Mesodermal cell (in vitro differentiated cells): ENCODE measurements at regions not wholly inside any gene's neighbourhood (a gene's known extent, or its start where the extent isn't known, plus 50 kb on each side); places are given as distances from the start of the nearest gene placed in this dataset.

ENCODE experiments used
- H3K27ac ChIP-seq: 2 replicates; pipeline ENCODE4 v1.7.0; 2013; ENCODE audit warnings: mild to moderate bottlenecking, low read depth, low read length, moderate library complexity; ENCODE audit not compliant: severe bottlenecking
- H3K36me3 ChIP-seq: 2 replicates; pipeline ENCODE4 v1.7.1; 2013; ENCODE audit warnings: mild to moderate bottlenecking, low read length, moderate library complexity; ENCODE audit not compliant: control insufficient read depth, insufficient read depth
- H3K4me1 ChIP-seq: one replicate; pipeline ENCODE4 v1.7.1; 2013; ENCODE audit warnings: mild to moderate bottlenecking, low read length; ENCODE audit not compliant: insufficient read depth, control insufficient read depth, poor library complexity, severe bottlenecking
- H3K4me3 ChIP-seq: 2 replicates; pipeline ENCODE4 v1.7.0; 2013; ENCODE audit warnings: low read length, control low read depth, mild to moderate bottlenecking; ENCODE audit not compliant: insufficient read depth, poor library complexity, severe bottlenecking; ENCODE audit errors: extremely low read depth
- H3K9me3 ChIP-seq: 2 replicates; pipeline ENCODE4 v1.7.1; 2013; ENCODE audit warnings: mild to moderate bottlenecking, low read length, moderate library complexity; ENCODE audit not compliant: control insufficient read depth
- WGBS, 2 experiments: methylation state at CpG; one replicate each; pipeline ENCODE4 v1.1.5; 2013; ENCODE audit warnings: missing lambda C conversion rate in 2 of 2; ENCODE audit not compliant: insufficient coverage in 2 of 2; 5-methylcytosine and 5-hydroxymethylcytosine counted together

DNA sequence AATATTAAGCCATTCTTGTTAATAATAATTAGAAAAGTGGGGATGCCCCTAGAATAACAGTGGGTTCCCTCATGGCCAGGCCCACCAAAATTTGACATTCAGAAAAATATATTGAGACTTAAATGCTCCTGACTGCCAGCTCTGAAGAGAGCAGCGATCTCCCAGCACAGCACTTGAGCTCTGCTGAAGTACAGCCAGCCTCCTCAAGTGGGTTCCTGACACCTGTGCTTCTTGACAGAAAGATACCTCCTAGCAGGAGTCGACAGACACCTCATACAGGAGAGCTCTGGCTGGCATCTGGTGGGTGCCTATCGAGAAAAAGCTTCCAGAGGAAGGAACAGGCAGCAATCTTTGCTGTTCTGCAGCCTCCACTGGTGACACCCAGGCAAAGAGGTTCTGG, 261.5 kb downstream of the DTWD2 start:
- H3K4me3 ChIP-seq: no peak overlapping the region
- H3K36me3 ChIP-seq: no peaks in the 10 kb centered on the region
- no peaks in the 10 kb centered on the region for H3K4me1 ChIP-seq
- H3K9me3 ChIP-seq: no peaks in the 10 kb centered on the region
- no peak overlapping the region for H3K27ac ChIP-seq
- WGBS, 2 experiments: 80 to 92% methylated on average over 2 to 3 of the region's 3 CpGs

GRCh38 chr5:118723021-118723338, 265.4 kb downstream of the DTWD2 start:
- Histone ChIP-seq H3K4me3 (no peak overlapping the region), H3K9me3 (no peaks in the 10 kb centered on the region), H3K27ac (no peak overlapping the region), H3K36me3 (no peaks in the 10 kb centered on the region), H3K4me1 (no peaks in the 10 kb centered on the region)

DNA sequence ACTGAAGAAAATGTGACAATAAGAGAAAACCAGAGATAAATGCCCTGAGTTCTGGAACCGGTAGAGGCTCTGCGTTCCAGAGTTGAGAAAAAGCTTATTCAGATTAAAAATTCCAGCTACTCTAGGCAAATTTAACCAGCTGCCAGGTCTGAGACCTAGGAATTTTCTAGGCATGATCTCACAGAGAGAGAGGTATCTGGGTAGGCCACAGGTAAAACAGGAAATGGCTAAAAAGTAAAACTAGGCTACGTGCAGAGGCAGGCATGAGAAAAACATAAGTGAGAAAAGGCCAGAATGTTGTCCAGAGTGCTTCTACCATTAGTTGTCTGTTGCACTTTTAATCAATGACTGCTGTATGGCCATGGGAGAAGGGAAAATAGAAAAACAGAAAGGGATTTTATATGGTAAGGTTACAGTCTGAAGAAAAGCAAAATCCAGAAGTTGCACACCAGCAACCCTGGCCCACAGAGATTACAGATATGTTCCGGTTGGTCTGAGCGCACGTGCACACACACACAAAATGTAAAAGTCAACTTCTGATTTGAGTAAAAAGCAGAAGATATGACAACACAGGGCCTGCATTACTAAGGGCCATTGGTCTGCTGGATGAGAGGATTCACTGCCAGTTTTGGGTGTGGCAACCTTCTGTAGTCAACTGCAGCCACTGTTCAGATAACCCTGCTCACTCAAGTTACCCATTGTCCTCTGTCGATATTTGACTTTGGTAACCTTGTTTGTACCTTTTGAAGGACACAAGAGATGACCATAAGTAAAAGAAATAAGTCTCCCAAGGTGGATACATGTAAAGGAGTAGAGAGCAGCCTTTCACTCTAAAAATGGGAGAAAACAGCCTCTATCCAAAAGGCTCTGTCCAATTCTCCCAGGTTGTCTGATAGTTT, 266.0 kb downstream of the DTWD2 start:
- Histone ChIP-seq H3K4me1 (no peaks in the 10 kb centered on the region), H3K36me3 (no peaks in the 10 kb centered on the region), H3K27ac (no peak overlapping the region), H3K9me3 (no peaks in the 10 kb centered on the region), H3K4me3 (no peak overlapping the region)
- WGBS, 2 experiments: 76 to 83% methylated on average over 3 to 5 of the region's 7 CpGs

- Histone ChIP-seq H3K36me3 (no peaks in the 10 kb centered on the region), H3K4me1 (no peaks in the 10 kb centered on the region), H3K9me3 (no peaks in the 10 kb centered on the region), H3K27ac (no peak overlapping the region), H3K4me3 (no peak overlapping the region)
- 88 to 100% methylated on average over 1 of the region's 1 CpG for WGBS, 2 experiments
Measured at GRCh38 chr5:118711727-118712126, 276.6 kb downstream of the DTWD2 start.

GRCh38 chr5:118705959-118706667, 282.2 kb downstream of the DTWD2 start:
- WGBS, 2 experiments: 80 to 100% methylated on average over 1 to 2 of the region's 4 CpGs
- H3K36me3 ChIP-seq: no peaks in the 10 kb centered on the region
- no peaks in the 10 kb centered on the region for H3K4me1 ChIP-seq
- H3K4me3 ChIP-seq: no peak overlapping the region
- no peak overlapping the region for H3K27ac ChIP-seq
- H3K9me3 ChIP-seq: peaks cover 17% of the 10 kb centered on the region

- Histone ChIP-seq H3K36me3 (no peaks in the 10 kb centered on the region), H3K27ac (no peak overlapping the region), H3K4me3 (no peak overlapping the region), H3K4me1 (no peaks in the 10 kb centered on the region), H3K9me3 (peaks cover 17% of the 10 kb centered on the region)
- 57 to 76% methylated on average over 2 of the region's 2 CpGs for WGBS, 2 experiments
Measured at GRCh38 chr5:118703241-118703640, 285.1 kb downstream of the DTWD2 start.

- Histone ChIP-seq H3K9me3 (peaks cover 17% of the 10 kb centered on the region), H3K4me3 (no peak overlapping the region), H3K36me3 (no peaks in the 10 kb centered on the region), H3K4me1 (no peaks in the 10 kb centered on the region), H3K27ac (no peak overlapping the region)
Measured at GRCh38 chr5:118701791-118702190, 286.6 kb downstream of the DTWD2 start.

- Histone ChIP-seq H3K4me1 (no peaks in the 10 kb centered on the region), H3K4me3 (no peak overlapping the region), H3K36me3 (no peaks in the 10 kb centered on the region), H3K27ac (no peak overlapping the region), H3K9me3 (peaks cover 17% of the 10 kb centered on the region)
- 100% methylated on average over 1 of the region's 2 CpGs; no CpG with 5 or more reads in 1 of the 2 experiments for WGBS, 2 experiments
Measured at GRCh38 chr5:118700510-118700909, 287.8 kb downstream of the DTWD2 start.

GRCh38 chr5:118698774-118699173, 289.6 kb downstream of the DTWD2 start:
- Histone ChIP-seq H3K36me3 (no peaks in the 10 kb centered on the region), H3K4me3 (no peak overlapping the region), H3K9me3 (peaks cover 14% of the 10 kb centered on the region), H3K27ac (no peak overlapping the region), H3K4me1 (no peaks in the 10 kb centered on the region)
- WGBS, 2 experiments: 29 to 46% methylated on average over 1 to 2 of the region's 2 CpGs

- Histone ChIP-seq H3K27ac (no peak overlapping the region), H3K4me1 (no peaks in the 10 kb centered on the region), H3K36me3 (no peaks in the 10 kb centered on the region), H3K4me3 (no peak overlapping the region), H3K9me3 (no peaks in the 10 kb centered on the region)
- 67 to 85% methylated on average over 1 to 2 of the region's 2 CpGs for WGBS, 2 experiments
Measured at GRCh38 chr5:118696076-118696475, 292.3 kb downstream of the DTWD2 start.

GRCh38 chr5:118692811-118693342, 295.5 kb downstream of the DTWD2 start:
- 79 to 80% methylated on average over 3 of the region's 4 CpGs for WGBS, 2 experiments
- Histone ChIP-seq H3K4me3 (no peak overlapping the region), H3K4me1 (no peaks in the 10 kb centered on the region), H3K36me3 (no peaks in the 10 kb centered on the region), H3K9me3 (no peaks in the 10 kb centered on the region), H3K27ac (no peak overlapping the region)
